ENCODE measurements at regions not wholly inside any gene's neighbourhood (a gene's known extent, or its start where the extent isn't known, plus 50 kb on each side); places are given as distances from the start of the nearest gene placed in this dataset.

GRCh38 chr14:53601409-53601808 is 355.2 kb downstream of the BMP4 start:
- no peak for DNase-seq

DNA sequence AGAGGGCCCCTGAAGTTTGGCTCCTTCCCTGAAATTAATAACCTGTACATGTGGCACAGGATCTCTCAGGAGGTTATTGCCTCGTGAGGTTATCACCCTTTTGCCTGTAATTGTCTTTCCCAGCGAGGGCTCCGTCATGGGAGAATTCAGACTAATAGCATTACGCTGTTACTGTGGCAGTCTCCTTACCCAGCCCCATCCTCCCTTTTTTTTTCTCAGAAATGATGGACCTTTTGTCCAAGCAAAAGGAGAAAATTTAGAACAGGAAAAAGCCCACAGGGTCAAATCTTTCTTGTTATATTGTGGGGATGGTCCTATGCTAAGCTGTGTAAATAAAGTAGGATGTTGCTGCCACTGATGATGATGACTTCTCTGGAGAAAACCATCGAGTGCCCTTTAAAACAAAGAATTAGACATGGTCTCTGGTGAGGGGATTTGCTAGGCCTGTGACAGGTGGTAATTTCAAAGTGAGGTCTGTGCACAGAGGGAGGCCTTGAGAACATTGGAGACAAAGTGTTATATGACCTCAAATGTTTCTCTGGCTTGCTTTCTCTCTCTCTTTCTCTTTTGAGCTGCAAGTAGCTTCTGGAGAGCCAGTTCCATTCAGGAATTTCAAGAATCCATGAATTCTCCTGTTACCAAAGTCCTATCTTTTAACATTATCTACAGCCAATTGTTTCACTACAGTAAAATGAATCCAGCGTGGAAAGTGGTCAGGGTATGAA is 357.2 kb downstream of the BMP4 start:
- DNase-seq: no peak

DNA sequence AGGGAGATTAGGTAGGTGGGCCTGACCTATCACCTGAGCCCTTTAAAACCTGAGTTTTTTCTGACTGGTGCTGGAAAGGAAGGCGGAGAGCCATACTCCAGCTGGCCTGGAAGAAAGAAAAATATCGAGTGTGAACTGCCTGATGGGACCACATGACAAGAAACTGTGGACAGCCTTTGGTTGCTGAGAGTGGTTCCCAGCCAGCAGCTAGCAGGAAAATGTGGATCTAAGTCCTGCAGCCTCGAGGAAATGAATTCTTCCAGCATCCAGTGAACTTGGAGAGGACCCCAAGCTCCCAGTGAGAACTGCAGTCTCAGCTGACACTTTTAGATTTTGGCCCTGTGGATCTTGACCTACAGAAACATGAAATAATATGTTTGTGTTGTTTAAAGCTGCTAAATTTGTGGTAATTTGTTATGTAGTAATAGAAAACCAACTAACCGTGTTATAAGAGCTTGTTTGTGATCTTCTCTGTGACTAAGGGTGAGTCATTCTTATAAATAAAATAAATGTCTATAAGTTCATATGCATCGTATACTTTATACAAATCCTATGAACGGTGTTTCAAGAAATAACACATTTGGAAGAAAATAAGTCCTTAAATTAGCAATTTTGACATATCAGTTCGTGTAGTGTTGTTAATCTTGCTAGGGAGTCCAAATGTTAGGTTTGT is 359.6 kb downstream of the BMP4 start:
- no peak for DNase-seq

GRCh38 chr14:53591816-53592215 is 364.8 kb downstream of the BMP4 start:
- DNase-seq: peak; percentile 17

DNA sequence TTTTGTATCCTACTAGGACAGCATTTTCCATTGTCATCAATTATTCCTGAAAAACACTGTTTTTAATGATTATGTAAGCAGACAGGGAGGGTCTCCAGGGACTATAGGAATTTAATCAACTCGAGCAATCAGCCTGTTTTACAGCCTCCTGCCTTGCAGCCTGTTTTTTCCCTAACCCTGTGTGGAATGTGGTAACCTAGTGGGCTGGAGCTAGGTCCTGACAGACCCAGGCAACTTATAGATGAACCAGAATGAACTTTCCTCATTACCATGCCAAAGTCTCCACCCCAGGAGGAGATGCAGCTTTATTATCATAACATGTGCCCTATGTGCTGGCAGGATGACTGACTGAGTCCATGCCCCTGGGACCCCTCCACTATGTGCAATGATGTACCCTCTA is 375.1 kb downstream of the BMP4 start:
- no peak for DNase-seq

DNA sequence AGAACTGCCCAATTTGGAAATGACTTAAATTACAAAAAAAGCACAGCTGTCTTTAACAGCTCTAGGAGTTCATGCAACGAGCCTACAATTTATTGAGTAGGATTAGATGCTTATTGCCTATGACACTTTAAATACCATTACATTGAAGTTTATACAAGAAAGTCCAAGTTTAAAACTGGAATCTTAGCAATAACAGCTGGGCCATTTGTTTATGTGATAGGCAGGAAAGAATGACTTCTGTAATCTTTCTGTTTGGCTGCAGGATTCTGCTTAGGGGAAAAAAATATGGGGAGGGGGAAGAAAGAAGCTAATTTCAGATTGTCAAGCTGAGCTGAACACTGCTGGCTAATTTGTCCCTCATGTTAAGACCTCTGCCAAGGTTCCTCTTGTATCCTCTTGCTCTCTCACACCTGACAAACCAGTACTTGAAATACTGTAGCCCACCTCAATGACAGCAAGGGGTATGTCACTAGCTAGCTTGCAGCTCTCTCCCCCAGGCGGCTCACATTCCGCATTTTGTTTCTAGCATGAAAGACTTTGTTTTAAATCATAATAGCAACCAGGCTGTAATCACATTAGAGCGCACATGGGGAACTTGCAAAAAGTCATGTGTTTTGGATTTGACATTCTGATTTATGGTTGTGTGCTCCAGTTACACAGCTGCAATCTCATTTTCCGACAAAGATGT is 384.8 kb downstream of the BMP4 start:
- no peak for DNase-seq

- DNase-seq: no peak
These were observed 385.9 kb downstream of the BMP4 start for GRCh38 chr14:53570411-53571387.

DNA sequence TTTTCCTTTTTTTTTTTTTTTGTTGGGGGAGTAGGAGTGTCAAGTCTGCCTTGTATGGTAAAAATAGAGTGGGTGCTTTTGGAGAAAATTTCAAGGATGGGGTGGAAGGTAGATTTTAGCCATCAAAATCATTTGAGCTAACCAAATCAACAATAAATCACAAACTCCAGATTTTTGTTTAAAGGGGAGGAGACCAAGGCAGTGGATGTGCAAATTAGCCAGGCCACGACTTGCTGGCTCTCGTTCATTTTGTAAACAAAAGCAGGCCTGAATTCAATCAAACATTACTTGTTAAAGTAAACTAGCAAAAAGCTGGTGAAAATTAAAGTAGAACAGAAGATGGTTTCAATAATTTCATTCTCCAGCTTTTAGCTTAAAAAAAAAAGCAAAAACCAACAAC is 387.2 kb downstream of the BMP4 start:
- no peak for DNase-seq

GRCh38 chr14:53567236-53567780 is 389.3 kb downstream of the BMP4 start:
- DNase-seq: no peak

GRCh38 chr14:53564870-53565269 is 391.8 kb downstream of the BMP4 start:
- no peak for DNase-seq

- no peak for DNase-seq
These were observed 393.0 kb downstream of the BMP4 start for GRCh38 chr14:53563628-53564027.

DNA sequence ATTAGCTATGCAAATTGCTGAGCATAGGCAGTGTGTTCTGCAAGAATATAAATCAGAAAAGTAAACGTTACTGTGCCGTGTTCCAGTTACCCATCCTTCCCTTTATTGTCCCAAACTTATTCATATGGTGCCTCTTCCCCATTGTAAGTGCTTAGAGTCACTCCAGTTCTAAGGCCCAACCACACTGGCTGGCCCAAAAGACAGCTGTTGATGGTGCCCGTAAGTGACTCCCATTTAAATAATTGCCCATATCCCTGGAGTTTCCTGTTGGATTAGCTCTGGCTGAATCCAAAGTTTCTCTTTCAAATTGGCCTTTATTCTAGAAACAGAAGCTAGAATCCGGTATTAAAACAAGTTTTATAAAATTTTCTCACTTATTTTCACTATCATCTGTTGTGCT is 400.1 kb upstream of the DDHD1 start:
- DNase-seq: no peak

DNA sequence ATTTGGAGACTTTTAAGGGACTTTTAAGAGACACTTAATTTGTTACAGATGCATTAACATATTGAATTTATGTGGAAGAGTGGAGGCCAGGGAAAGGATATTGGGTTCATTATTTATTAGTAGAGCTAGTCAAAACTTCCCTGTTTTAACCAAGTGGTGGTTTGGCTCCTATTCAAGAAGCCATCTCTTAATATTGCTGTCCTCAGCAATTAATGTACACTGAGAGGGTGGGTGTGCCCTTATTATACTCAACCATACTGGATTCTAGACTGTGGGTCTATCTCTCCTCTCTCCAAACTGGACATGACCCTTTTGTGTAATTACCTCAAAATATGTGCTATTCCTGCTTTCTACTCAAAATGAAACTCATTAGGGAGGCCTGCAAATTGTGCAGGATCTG is 398.7 kb upstream of the DDHD1 start:
- DNase-seq: no peak

- no peak for DNase-seq
These were observed 397.7 kb upstream of the DDHD1 start for GRCh38 chr14:53550776-53551175.

- no peak for DNase-seq
These were observed 396.8 kb upstream of the DDHD1 start for GRCh38 chr14:53549956-53550355.

DNA sequence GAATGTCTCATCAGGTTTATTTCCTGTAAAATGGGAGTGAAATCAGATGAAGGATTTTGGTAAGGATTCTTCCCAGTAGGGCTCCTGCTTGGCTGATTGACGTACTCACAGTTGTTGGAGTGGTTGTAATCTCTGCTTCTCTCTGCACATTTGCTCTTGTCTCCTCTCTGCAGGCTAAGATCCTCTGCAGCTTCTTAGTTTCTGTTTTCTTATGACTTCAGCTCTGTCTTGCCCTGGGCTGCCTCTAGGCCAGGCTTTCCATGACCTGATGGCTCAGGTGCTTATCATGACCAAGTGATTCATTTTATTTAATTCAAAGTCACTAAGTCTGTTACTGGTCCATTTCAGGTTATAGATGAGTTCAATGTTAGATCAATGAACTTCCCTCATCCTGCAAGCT is 394.5 kb upstream of the DDHD1 start:
- DNase-seq: no peak

DNA sequence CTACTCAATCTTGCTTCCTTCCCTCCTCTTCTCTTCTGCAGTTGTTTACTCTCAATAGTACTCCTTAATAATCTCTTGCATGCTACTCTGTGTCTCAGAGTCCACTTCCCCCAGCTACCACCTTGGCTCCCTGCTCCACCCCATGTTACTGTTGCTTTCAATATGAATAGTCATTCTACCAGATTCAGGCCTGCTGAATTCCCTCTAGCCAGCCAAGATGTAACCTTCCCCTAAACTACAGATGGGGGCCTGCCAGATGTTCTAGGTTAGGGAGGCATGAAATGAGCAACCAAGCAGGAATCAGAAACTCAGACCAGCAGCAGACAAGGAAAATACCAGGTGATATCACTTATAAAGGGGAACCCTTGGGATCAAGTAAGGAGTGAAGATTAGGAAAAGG is 392.1 kb upstream of the DDHD1 start:
- DNase-seq: no peak

DNA sequence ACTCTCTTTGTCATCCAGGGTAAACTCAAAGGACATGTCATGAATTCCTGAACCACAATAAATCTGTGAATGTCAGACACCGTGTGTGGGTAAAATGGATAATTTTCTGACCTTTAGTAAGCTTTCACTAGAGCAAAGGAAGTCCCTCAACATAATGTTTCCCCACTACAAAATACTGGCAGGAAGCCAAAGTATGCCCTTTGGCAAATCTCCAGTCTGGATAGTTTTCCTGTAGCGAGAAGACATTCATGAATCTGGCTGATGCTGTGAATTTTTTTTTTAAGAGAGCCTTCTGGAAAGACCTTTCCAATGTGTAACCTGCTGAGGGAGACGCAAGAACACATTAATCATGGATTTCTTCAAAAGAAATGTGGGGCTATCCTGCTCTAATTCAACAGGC is 389.6 kb upstream of the DDHD1 start:
- peak; percentile 83 for DNase-seq

- DNase-seq: no peak
These were observed 388.3 kb upstream of the DDHD1 start for GRCh38 chr14:53541411-53541810.

- DNase-seq: peak; percentile 71
These were observed 386.5 kb upstream of the DDHD1 start for GRCh38 chr14:53539489-53540126.

DNA sequence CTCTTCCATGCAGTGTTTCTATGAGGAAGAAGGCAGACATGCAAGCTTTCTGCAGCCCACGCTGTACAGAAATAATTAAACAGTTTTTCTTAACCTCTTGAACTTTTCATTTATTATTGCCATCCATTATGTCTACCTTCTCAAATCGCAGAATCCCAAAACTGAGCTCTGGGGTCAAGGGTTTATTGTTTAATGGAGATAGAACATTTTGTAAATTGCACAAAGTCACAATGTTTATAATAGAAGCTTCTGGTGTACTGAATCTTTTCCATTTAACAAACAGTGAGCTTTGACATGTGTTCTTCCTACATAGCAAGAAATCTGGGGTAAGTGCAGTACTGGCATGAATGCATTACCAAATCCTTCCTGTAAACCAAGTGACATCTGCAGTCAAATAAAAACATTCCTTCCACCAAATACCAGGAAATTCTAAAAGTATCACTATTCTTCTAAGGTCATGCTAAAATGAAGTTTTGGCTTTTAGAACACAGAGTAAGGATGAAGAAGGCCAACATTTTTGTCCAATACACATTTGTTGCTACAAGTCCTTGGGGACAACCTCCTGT is 385.3 kb upstream of the DDHD1 start:
- no peak for DNase-seq
